SK-N-SH treated with all-trans-retinoic acid at 6 μM for 48 hours (cell line): ENCODE measurements at regions not wholly inside any gene's neighbourhood (a gene's known extent, or its start where the extent isn't known, plus 50 kb on each side); places are given as distances from the start of the nearest gene placed in this dataset.

Experiments
- ATAC-seq: fragments of 200-7000 bp; cut with Tn5 transposase; 3 replicates; pipeline ENCODE4 v1.9.1; 2020; ENCODE audit warnings: mild to moderate bottlenecking, moderate library complexity
- ARNTL ChIP-seq: fragments of 450-650 bp; formaldehyde crosslinking; IDR thresholded peaks from 2 replicates; pipeline ENCODE4 v1.5.0; 2020; ENCODE audit warnings: low read depth, mild to moderate bottlenecking, moderate library complexity, borderline replicate concordance
- CREB5 ChIP-seq: fragments of 250-450 bp; sonication (Bioruptor Pico); IDR thresholded peaks from 2 replicates; pipeline ENCODE4 v1.5.1; 2020; ENCODE audit warnings: low read depth, mild to moderate bottlenecking, moderate library complexity
- CSDC2 ChIP-seq: fragments of 250-450 bp; sonication (Bioruptor Pico); IDR thresholded peaks from 2 replicates; pipeline ENCODE4 v1.5.0; 2020; ENCODE audit warnings: mild to moderate bottlenecking, moderate library complexity
- ESRRG ChIP-seq: fragments of 250-450 bp; sonication (Bioruptor Pico); IDR thresholded peaks from 2 replicates; pipeline ENCODE4 v1.6.1; 2021; ENCODE audit warnings: mild to moderate bottlenecking
- GLIS3 ChIP-seq: fragments of 250-450 bp; sonication (Bioruptor Pico); IDR thresholded peaks from 2 replicates; pipeline ENCODE4 v1.5.0; 2020; ENCODE audit warnings: mild to moderate bottlenecking, moderate library complexity
- ISL1 ChIP-seq: fragments of 250-450 bp; sonication (Bioruptor Pico); IDR thresholded peaks from 2 replicates; pipeline ENCODE4 v2.1.2; 2022; ENCODE audit warnings: mild to moderate bottlenecking, moderate library complexity
- OSR1 ChIP-seq: fragments of 250-450 bp; sonication (Bioruptor Pico); IDR thresholded peaks from 2 replicates; pipeline ENCODE4 v1.8.0; 2022; ENCODE audit warnings: moderate library complexity, mild to moderate bottlenecking, inconsistent platforms
- PATZ1 ChIP-seq: fragments of 250-450 bp; sonication (Bioruptor Pico); IDR thresholded peaks from 2 replicates; pipeline ENCODE4 v1.8.0; 2020; ENCODE audit warnings: mild to moderate bottlenecking, moderate library complexity, borderline replicate concordance
- POU6F1 ChIP-seq: fragments of 250-450 bp; sonication (Bioruptor Pico); IDR thresholded peaks from 2 replicates; pipeline ENCODE4 v1.8.0; 2021; ENCODE audit warnings: low read depth, mild to moderate bottlenecking, moderate library complexity, borderline replicate concordance
- RARB ChIP-seq: fragments of 250-450 bp; sonication (Bioruptor Pico); IDR thresholded peaks from 2 replicates; pipeline ENCODE4 v1.8.0; 2021; ENCODE audit warnings: mild to moderate bottlenecking, moderate library complexity
- SNAI2 ChIP-seq: fragments of 250-450 bp; sonication (Bioruptor Pico); IDR thresholded peaks from 2 replicates; pipeline ENCODE4 v1.5.0; 2020; ENCODE audit warnings: mild to moderate bottlenecking, moderate library complexity
- TCF4 ChIP-seq: fragments of 250-450 bp; sonication (Bioruptor Pico); IDR thresholded peaks from 2 replicates; pipeline ENCODE4 v1.8.0; 2021; ENCODE audit warnings: mild to moderate bottlenecking, moderate library complexity, borderline replicate concordance
- TOX ChIP-seq: fragments of 250-450 bp; sonication (Bioruptor Pico); IDR thresholded peaks from 2 replicates; pipeline ENCODE4 v1.8.0; 2021; ENCODE audit warnings: mild to moderate bottlenecking, moderate library complexity, borderline replicate concordance
- ZC3H10 ChIP-seq: fragments of 250-450 bp; sonication (Bioruptor Pico); IDR thresholded peaks from 2 replicates; pipeline ENCODE4 v1.5.1; 2021; ENCODE audit warnings: mild to moderate bottlenecking, moderate library complexity
- ZFP3 ChIP-seq: fragments of 250-450 bp; sonication (Bioruptor Pico); IDR thresholded peaks from 2 replicates; pipeline ENCODE4 v1.5.0; 2020; ENCODE audit warnings: mild to moderate bottlenecking, moderate library complexity
- ZFP30 ChIP-seq: fragments of 450-650 bp; formaldehyde crosslinking; IDR thresholded peaks from 2 replicates; pipeline ENCODE4 v1.5.0; 2022; ENCODE audit warnings: mild to moderate bottlenecking, moderate library complexity
- ZNF565 ChIP-seq: fragments of 450-650 bp; formaldehyde crosslinking; conservative IDR thresholded peaks from 2 replicates; pipeline ENCODE4 v1.5.0; 2020; ENCODE audit warnings: low read depth, mild to moderate bottlenecking, moderate library complexity
- ZNF70 ChIP-seq: fragments of 450-650 bp; formaldehyde crosslinking; IDR thresholded peaks from 2 replicates; pipeline ENCODE4 v1.5.0; 2020; ENCODE audit warnings: mild to moderate bottlenecking, moderate library complexity
- ZNF8 ChIP-seq: fragments of 450-650 bp; formaldehyde crosslinking; IDR thresholded peaks from 2 replicates; pipeline ENCODE4 v1.5.0; 2020; ENCODE audit warnings: mild to moderate bottlenecking, moderate library complexity
- TF ChIP-seq, protein P1 (sequence below): fragments of 250-450 bp; sonication (Bioruptor Pico); IDR thresholded peaks from 2 replicates; pipeline ENCODE4 v1.5.1; 2021; ENCODE audit warnings: mild to moderate bottlenecking, moderate library complexity

GRCh38 chr10:110355141-110355831, 50.6 kb upstream of the SMNDC1 start:
- TF ChIP-seq OSR1 (CRISPR knock-in tag) (no peak), TOX (no peak), CREB5 (no peak), RARB (CRISPR knock-in tag) (no peak), CSDC2 (no peak), SNAI2 (CRISPR knock-in tag) (no peak), ZC3H10 (CRISPR knock-in tag) (no peak), ZNF565 (CRISPR knock-in tag) (no peak), GLIS3 (CRISPR knock-in tag) (no peak), ESRRG (no peak), ZNF8 (CRISPR knock-in tag) (no peak), PATZ1 (CRISPR knock-in tag) (no peak), ZFP3 (CRISPR knock-in tag) (no peak), ISL1 (CRISPR knock-in tag) (no peak), ARNTL (CRISPR knock-in tag) (no peak), ZNF70 (CRISPR knock-in tag) (no peak), TCF4 (CRISPR knock-in tag) (no peak)
- TF ChIP-seq, protein P1, sequence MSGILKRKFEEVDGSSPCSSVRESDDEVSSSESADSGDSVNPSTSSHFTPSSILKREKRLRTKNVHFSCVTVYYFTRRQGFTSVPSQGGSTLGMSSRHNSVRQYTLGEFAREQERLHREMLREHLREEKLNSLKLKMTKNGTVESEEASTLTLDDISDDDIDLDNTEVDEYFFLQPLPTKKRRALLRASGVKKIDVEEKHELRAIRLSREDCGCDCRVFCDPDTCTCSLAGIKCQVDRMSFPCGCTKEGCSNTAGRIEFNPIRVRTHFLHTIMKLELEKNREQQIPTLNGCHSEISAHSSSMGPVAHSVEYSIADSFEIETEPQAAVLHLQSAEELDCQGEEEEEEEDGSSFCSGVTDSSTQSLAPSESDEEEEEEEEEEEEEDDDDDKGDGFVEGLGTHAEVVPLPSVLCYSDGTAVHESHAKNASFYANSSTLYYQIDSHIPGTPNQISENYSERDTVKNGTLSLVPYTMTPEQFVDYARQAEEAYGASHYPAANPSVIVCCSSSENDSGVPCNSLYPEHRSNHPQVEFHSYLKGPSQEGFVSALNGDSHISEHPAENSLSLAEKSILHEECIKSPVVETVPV (CRISPR knock-in tag) = no peak

GRCh38 chr10:110355922-110356627, 51.4 kb upstream of the SMNDC1 start:
- no peak for ATAC-seq
- TF ChIP-seq ISL1 (CRISPR knock-in tag) (no peak), ZNF565 (CRISPR knock-in tag) (no peak), GLIS3 (CRISPR knock-in tag) (no peak), ZNF70 (CRISPR knock-in tag) (no peak), RARB (CRISPR knock-in tag) (no peak), ZNF8 (CRISPR knock-in tag) (no peak), TOX (no peak), PATZ1 (CRISPR knock-in tag) (no peak), SNAI2 (CRISPR knock-in tag) (no peak), OSR1 (CRISPR knock-in tag) (no peak), ARNTL (CRISPR knock-in tag) (no peak), ZC3H10 (CRISPR knock-in tag) (no peak), POU6F1 (CRISPR knock-in tag) (no peak), CREB5 (no peak), ZFP30 (CRISPR knock-in tag) (no peak), CSDC2 (no peak), ZFP3 (CRISPR knock-in tag) (no peak)
- TF ChIP-seq, all 23 proteins: peak for 0

More at GRCh38 chr10:110355141-110355831, 50.6 kb upstream of the SMNDC1 start:
- ATAC-seq = no peak
